VCaP (cell line): ENCODE measurements at regions not wholly inside any gene's neighbourhood (a gene's known extent, or its start where the extent isn't known, plus 50 kb on each side); places are given as distances from the start of the nearest gene placed in this dataset.

Source experiments
- H3K27ac ChIP-seq: fragments of 450-650 bp; 2 replicates; pipeline ENCODE4 v1.5.1; 2017
- TF ChIP-seq, protein P1 (sequence below): fragments of 450-650 bp; conservative IDR thresholded peaks from 2 replicates; pipeline ENCODE4 v1.5.1; 2017; ENCODE audit warnings: mild to moderate bottlenecking, moderate library complexity

DNA sequence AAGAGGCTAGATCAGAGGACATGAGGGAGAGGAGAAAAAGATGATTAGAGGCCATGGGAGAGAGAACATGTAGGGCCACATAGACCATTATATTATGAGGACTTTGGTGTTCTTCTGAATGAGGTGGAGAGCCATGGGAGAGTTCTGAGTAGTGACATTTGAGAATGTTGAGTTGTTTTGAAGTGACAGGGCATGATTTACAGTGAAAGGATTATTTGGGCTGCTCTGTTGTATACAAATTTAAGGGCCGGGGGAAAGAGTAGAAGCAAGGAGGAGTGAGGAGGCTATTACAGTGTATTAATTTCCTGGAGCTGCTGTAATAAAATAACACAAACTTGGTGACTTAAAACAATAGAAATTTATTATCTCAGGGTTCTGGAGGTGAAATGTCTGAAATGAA lies 102.5 kb upstream of the RGS4 start:
- TF ChIP-seq, protein P1, sequence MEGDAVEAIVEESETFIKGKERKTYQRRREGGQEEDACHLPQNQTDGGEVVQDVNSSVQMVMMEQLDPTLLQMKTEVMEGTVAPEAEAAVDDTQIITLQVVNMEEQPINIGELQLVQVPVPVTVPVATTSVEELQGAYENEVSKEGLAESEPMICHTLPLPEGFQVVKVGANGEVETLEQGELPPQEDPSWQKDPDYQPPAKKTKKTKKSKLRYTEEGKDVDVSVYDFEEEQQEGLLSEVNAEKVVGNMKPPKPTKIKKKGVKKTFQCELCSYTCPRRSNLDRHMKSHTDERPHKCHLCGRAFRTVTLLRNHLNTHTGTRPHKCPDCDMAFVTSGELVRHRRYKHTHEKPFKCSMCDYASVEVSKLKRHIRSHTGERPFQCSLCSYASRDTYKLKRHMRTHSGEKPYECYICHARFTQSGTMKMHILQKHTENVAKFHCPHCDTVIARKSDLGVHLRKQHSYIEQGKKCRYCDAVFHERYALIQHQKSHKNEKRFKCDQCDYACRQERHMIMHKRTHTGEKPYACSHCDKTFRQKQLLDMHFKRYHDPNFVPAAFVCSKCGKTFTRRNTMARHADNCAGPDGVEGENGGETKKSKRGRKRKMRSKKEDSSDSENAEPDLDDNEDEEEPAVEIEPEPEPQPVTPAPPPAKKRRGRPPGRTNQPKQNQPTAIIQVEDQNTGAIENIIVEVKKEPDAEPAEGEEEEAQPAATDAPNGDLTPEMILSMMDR = no peak
- H3K27ac ChIP-seq = no peak overlapping the region

DNA sequence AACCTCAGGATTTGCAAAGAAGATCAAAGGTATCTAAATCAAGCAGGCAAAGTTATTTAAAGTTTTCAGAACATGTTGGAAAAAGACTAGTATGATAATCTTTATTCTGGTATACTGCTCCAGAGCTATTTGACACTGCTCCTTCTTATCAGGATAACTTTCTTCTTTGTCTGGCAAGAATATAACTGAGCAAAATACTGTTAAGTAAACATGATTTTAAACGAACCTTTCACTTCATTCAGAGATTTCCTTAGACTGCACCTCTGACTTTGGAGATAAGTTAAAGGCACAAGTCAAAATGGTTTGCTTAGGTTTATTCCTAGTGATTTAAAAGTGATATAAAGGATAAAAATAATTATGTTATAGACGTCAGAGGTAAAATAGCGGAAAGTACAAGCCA lies 103.9 kb upstream of the CCDC190 start:
- no peak overlapping the region for H3K27ac ChIP-seq
- TF ChIP-seq, protein P1 = no peak

- TF ChIP-seq, protein P1 = no peak
- H3K27ac ChIP-seq = no peak overlapping the region
Observed at GRCh38 chr1:162956922-162957321, 95.9 kb upstream of the CCDC190 start.

GRCh38 chr1:162954824-162955223 lies 93.8 kb upstream of the CCDC190 start:
- no peak overlapping the region for H3K27ac ChIP-seq
- TF ChIP-seq, protein P1 = no peak

GRCh38 chr1:162952956-162953355 lies 92.0 kb upstream of the CCDC190 start:
- TF ChIP-seq, protein P1 = no peak
- no peak overlapping the region for H3K27ac ChIP-seq

- TF ChIP-seq, protein P1 = no peak
- no peak overlapping the region for H3K27ac ChIP-seq
Observed at GRCh38 chr1:162951553-162952315, 90.8 kb upstream of the CCDC190 start.

GRCh38 chr1:162950187-162950586 lies 89.2 kb upstream of the CCDC190 start:
- TF ChIP-seq, protein P1 = no peak
- H3K27ac ChIP-seq = no peak overlapping the region
